ENCODE measurements at regions not wholly inside any gene's neighbourhood (a gene's known extent, or its start where the extent isn't known, plus 50 kb on each side); places are given as distances from the start of the nearest gene placed in this dataset.

DNA sequence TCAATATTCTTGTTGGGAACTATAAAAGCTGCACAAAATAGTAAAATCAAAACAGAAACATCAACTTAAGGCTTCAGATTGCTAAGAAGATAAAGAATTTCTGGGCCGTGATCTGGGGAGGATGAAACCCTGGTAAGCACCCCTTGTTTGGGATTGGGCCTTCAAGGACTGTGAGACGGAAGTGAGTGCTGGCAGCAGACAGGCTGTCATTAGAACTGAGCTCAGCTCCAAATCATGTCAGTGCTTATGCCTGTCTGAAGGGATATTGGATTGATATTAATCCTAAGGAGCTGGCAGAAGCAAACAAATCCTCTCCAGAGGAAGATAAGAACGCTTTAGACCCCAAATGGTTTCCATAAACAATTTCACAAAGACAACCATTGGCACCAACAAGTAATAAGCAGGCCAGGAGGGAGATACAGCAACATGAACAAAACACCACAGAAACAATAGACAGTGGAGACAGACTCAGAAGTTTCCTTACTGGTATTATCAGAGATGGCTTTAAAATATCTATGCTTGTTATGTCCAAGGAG lies 72.6 kb upstream of the CTXND1 start:
- intact Hi-C loops (cut with micrococcal nuclease; ENCODE audit: unreplicated experiment), result no loop called here
- no peaks in the 10 kb centered on the region for H3K36me3 ChIP-seq (replicated peaks in 1 of 2; ENCODE audit: control insufficient read depth in 1 of 2, insufficient read depth in 2 of 2, low read length in 2 of 2)
- no TSS peak for BruUV-seq (replicated peaks)
- in situ Hi-C loops (cut with HindIII; ENCODE audit: extremely low pct_ligation_motif_present, low pct_unique_long_range_greater_than_20kb), result loop anchor here (25.0 kb wide), 1 partner anchor 312 kb away; no protein-coding TSS in a partner anchor
- no peak for TF ChIP-seq ZNF362 (CRISPR knock-in tag; IDR thresholded peaks at IDR 0.05; ENCODE audit: borderline replicate concordance)
- no peak for TF ChIP-seq ZNF746 (CRISPR knock-in tag; IDR thresholded peaks at IDR 0.05)
- TF ChIP-seq ZBTB4 (CRISPR knock-in tag; IDR thresholded peaks at IDR 0.05; ENCODE audit: borderline replicate concordance), result no peak
- TF ChIP-seq ZNF709 (CRISPR knock-in tag; IDR thresholded peaks at IDR 0.05), result no peak
- no peak for TF ChIP-seq NFKBIZ (CRISPR knock-in tag; IDR thresholded peaks at IDR 0.05)
- TF ChIP-seq E2F2 (CRISPR knock-in tag; IDR thresholded peaks at IDR 0.05; ENCODE audit: borderline replicate concordance), result no peak
- TF ChIP-seq SETDB1 (CRISPR knock-in tag; IDR thresholded peaks at IDR 0.05; ENCODE audit: borderline replicate concordance), result no peak
- TF ChIP-seq AGO1 (IDR thresholded peaks at IDR 0.05; ENCODE audit: low read depth, low read length, poor library complexity, severe bottlenecking), result no peak
- no peak for TF ChIP-seq KMT2A (CRISPR knock-in tag; IDR thresholded peaks at IDR 0.05)
- no peak for ATAC-seq
- no peak overlapping the region for H3K9ac ChIP-seq (ENCODE audit: insufficient read depth, low read depth, low read length)
- H3K9me3 ChIP-seq (ENCODE audit: low read length), result 0 out of 2 replicates have a peak, but pooled peaks cover 8% of the 10 kb centered on the region
- no peak overlapping the region for H3K27ac ChIP-seq (ENCODE audit: extremely low read length, insufficient read depth, low read length)
- H3K27me3 ChIP-seq (ENCODE audit: control insufficient read depth in 1 of 2, insufficient read depth in 2 of 2, low read length in 2 of 2), result 0 out of 5 replicates have a peak, but pooled peaks cover 0 to 7% of the 10 kb centered on the region in 2 experiments
- no peak for DNase-seq (ENCODE audit: low spot score)
- 33% methylated on average over 3 of the region's 3 CpGs for WGBS (ENCODE audit: low lambda C conversion rate)
- H3K4me1 ChIP-seq (ENCODE audit: insufficient read depth, low read length), result no peaks in the 10 kb centered on the region
- POLR2A ChIA-PET, result no interaction called here
- no peak overlapping the region for H3K4me3 ChIP-seq (replicated peaks in 1 of 3; ENCODE audit: insufficient read depth in 1 of 3, low read depth in 2 of 3, low read length in 3 of 3)
- no peaks in the 10 kb centered on the region for H3K79me2 ChIP-seq (ENCODE audit: insufficient read depth, low read length)
- CTCF ChIA-PET (ENCODE audit: low intra/inter-chr PET ratio, low total read pairs), result no interaction called here
- FAIRE-seq, result no peak
- no peak overlapping the region for H2AFZ ChIP-seq (ENCODE audit: low read length)
- no peaks in the 10 kb centered on the region for H4K20me1 ChIP-seq (ENCODE audit: insufficient read depth, low read length)
- H3K4me2 ChIP-seq (ENCODE audit: low read depth, low read length), result no peak overlapping the region
